Epithelial cell of esophagus (primary cell): ENCODE measurements at regions not wholly inside any gene's neighbourhood (a gene's known extent, or its start where the extent isn't known, plus 50 kb on each side); places are given as distances from the start of the nearest gene placed in this dataset.

ENCODE experiments used
- DNase-seq: peaks from one replicate; pipeline ENCODE4 v3.0.0; 2010; ENCODE audit warnings: low read depth
- H3K4me3 ChIP-seq: 2 replicates; pipeline ENCODE4 v1.5.1; 2011; ENCODE audit warnings: mild to moderate bottlenecking, low read length, control low read depth
- CTCF ChIP-seq: IDR thresholded peaks from 2 replicates; pipeline ENCODE4 v1.5.1; 2011; ENCODE audit warnings: low read depth, mild to moderate bottlenecking, low read length, control low read depth, inconsistent platforms; ENCODE audit not compliant: insufficient read depth; ENCODE audit errors: missing control alignments

- no peak for TF ChIP-seq CTCF
- no peak overlapping the region for H3K4me3 ChIP-seq
- no peak for DNase-seq
These were observed 813.8 kb downstream of the NR2F2 start for GRCh38 chr15:97144377-97144711.

- no peak for DNase-seq
- H3K4me3 ChIP-seq, result no peak overlapping the region
- no peak for TF ChIP-seq CTCF
These were observed 813.3 kb upstream of the ARRDC4 start for GRCh38 chr15:97146929-97147870.

GRCh38 chr15:97153356-97153965 is 807.0 kb upstream of the ARRDC4 start:
- no peak for TF ChIP-seq CTCF
- H3K4me3 ChIP-seq, result no peak overlapping the region
- DNase-seq, result no peak

DNA sequence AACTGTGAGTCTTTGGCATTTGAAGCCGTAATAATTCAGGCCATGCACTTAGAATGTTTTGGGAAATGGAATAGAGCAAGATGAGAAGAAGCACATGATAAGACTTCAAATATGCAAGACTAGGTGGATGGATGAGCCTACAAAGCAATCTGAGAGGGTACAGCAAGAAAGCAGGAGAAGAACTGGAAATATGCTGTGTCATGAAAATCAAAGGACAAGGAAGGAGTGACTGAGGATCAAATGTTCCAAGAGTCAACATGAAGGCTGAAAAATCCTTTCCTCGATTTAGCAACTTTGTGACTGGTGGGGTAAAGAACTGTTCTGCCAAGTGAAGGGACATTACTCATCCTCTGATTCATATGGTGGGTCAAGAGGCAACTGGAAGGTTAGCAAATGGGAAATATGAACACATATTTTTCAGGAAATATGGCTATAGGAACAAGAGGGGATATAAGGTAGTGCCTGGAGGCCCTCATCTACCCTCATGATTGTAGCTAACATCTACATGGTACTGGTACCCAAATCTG is 803.7 kb upstream of the ARRDC4 start:
- peak; percentile 2 for DNase-seq
- H3K4me3 ChIP-seq, result no peak overlapping the region
- TF ChIP-seq CTCF, result no peak

DNA sequence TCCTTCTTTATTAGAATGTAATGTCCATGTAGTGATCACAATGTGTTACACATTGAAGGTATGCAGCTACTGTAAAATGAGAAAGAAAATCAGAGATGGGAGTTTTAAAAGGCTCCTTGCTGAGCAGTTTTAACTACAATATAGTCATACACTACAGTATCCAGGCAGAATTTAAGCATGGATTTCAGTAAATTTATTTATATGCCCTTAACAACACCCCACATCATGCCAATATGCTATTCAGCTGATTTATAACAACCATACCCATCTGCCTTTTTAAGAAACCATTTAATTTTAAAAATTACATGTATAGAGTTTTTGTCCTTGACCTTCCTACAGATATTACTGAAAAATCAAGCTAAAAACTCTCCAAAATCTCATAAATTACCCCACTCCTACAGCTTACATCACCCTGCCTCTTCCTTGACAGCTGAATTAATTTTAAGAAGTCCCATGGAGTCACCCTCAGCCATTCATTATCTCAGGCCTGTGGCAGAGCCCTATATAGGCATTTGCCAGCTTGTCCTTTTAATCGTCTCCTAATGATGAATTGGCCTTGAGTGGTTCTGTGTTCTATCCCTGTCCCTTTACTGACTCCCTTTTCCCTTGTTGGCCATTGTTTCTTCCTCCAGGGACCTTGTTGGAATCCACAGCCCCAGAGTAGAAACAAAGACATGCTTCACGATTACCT is 797.6 kb upstream of the ARRDC4 start:
- no peak for TF ChIP-seq CTCF
- no peak for DNase-seq
- no peak overlapping the region for H3K4me3 ChIP-seq

DNA sequence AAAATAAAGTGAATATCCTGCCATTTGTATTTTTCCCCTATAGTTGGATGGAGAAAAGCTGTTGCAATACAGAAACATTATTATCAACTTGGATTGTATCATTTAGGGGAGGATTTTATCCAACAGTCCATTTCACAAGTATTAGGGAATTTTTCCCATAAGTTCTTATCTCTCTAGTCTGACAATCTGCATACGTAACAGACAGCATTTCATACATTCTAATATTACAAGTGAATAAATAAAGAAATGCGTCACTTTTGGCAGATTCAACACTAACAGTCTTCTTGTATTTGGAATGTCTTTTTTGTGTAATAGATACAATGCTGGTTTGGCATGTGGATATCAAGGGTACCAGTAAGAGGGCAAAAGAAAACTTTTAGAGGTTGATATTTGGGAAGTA is 795.3 kb upstream of the ARRDC4 start:
- TF ChIP-seq CTCF, result no peak
- DNase-seq, result no peak
- H3K4me3 ChIP-seq, result no peak overlapping the region
